ENCODE measurements at regions not wholly inside any gene's neighbourhood (a gene's known extent, or its start where the extent isn't known, plus 50 kb on each side); places are given as distances from the start of the nearest gene placed in this dataset.

GRCh38 chr16:55147396-55147795 lies 176.6 kb upstream of the IRX6 start:
- no peak for TF ChIP-seq CTCF (IDR thresholded peaks at IDR 0.05; ENCODE audit: poor library complexity)
- TF ChIP-seq EZH2 (IDR thresholded peaks at IDR 0.05; ENCODE audit: borderline replicate concordance), result no peak
- no peak for TF ChIP-seq EZH2phosphoT487 (IDR thresholded peaks at IDR 0.05; ENCODE audit: low read depth, severe bottlenecking, unreplicated experiment)
